ENCODE measurements at regions not wholly inside any gene's neighbourhood (a gene's known extent, or its start where the extent isn't known, plus 50 kb on each side); places are given as distances from the start of the nearest gene placed in this dataset.

DNA sequence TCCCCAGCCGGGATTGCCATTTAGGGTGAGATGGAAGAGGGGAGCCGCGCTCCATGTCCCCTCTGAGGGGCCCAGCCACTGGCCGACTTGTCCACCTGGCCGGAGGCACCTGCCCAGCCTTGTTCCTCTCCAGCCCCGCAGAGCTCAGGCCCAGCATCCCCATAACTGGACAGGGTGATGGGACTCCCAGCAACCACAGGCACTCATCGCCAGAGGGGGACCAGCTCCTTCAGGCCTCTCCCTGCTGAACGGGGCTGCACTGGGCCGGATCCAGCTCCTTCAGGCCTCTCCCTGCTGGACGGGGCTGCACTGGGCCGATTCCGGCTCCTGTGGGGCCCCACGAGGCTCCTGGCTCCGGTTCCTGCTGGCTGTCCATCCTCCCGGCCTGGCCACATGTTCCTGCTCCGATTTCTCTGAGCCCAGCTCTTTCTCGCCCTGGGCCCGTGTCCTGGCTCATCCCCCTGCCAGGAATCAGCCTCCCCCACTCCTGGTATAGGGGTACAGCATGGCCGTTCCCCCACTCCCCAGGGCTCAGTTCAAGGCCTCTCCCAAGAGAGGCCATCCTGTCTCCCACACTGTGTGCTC is 56.1 kb upstream of the ADGRA1 start:
- no peak for DNase-seq (ENCODE audit: low spot score)
- in situ Hi-C loops (cut with MboI; ENCODE audit: low sequenced_read_pairs, unreplicated experiment) = no loop called here
- TF ChIP-seq, protein P1, sequence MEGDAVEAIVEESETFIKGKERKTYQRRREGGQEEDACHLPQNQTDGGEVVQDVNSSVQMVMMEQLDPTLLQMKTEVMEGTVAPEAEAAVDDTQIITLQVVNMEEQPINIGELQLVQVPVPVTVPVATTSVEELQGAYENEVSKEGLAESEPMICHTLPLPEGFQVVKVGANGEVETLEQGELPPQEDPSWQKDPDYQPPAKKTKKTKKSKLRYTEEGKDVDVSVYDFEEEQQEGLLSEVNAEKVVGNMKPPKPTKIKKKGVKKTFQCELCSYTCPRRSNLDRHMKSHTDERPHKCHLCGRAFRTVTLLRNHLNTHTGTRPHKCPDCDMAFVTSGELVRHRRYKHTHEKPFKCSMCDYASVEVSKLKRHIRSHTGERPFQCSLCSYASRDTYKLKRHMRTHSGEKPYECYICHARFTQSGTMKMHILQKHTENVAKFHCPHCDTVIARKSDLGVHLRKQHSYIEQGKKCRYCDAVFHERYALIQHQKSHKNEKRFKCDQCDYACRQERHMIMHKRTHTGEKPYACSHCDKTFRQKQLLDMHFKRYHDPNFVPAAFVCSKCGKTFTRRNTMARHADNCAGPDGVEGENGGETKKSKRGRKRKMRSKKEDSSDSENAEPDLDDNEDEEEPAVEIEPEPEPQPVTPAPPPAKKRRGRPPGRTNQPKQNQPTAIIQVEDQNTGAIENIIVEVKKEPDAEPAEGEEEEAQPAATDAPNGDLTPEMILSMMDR (IDR thresholded peaks at IDR 0.05; ENCODE audit: borderline replicate concordance, control extremely low read depth, extremely low read depth, insufficient read depth, missing control alignments) = no peak

DNA sequence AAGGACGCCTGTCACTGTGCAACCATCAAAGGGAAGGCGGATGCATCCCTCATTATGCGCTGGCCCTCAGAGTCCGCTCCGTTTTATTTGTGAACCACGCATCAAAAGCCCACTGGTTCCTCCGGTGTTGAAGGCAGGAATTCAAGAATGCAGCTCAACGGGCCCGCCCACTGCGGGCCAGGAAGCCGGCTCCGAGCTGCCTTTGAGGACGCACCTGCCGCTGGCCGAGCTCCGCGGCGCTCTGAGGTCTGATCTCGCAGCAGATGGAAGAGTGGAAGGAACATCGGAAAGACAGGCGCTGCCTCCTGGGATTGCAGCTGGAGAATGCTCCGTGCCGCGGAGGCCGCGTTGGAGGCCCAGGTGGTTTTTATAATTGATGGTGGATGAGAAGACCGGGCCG is 56.9 kb upstream of the ADGRA1 start:
- in situ Hi-C loops (cut with MboI; ENCODE audit: low sequenced_read_pairs, unreplicated experiment) = no loop called here

DNA sequence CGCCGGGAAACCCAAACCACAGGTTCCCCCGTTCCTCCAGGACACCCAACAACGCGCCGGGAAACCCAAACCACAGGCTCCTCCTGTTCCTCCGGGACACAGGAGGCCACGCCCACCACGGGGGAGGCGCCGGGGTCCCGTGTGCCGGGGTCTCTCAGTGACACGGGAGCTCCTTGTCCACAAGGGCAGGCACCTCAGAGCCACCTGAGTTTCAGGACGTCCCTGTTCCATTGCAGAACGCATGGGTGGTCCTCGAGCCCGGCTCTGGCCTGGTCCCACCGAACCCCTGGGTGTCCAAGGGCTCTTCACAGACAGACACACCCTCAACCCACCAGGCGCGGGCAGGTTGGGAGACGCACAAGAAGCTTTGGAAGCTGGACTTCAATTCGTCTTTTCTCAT is 57.6 kb upstream of the ADGRA1 start:
- TF ChIP-seq, protein P1 (IDR thresholded peaks at IDR 0.05; ENCODE audit: borderline replicate concordance, control extremely low read depth, extremely low read depth, insufficient read depth, missing control alignments) = no peak
- in situ Hi-C loops (cut with MboI; ENCODE audit: low sequenced_read_pairs, unreplicated experiment) = no loop called here
- DNase-seq (ENCODE audit: low spot score) = no peak

More for the DNA sequence above, 56.9 kb upstream of the ADGRA1 start:
- TF ChIP-seq, protein P1 (IDR thresholded peaks at IDR 0.05; ENCODE audit: borderline replicate concordance, control extremely low read depth, extremely low read depth, insufficient read depth, missing control alignments) = no peak
- no peak for DNase-seq (ENCODE audit: low spot score)

DNA sequence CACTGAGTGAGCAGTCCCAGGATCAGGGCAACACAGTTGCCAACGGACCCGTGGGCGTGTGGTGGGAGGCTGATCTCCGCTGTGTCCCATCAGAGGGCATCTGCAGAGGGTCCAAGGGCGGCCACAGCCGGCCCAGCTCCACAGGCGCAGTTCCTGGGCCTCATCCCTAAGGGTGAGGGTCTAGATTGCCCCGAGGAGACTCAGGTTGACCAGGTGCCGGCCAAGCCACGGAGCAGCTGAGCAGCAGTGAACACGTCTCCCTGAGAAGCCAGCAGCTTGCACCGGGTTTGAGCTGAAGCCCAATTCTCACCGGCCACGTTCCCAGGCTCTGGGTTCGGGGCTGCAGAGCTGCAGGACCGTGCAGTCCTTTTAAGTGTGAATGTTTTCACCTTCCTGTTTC is 58.8 kb upstream of the ADGRA1 start:
- in situ Hi-C loops (cut with MboI; ENCODE audit: low sequenced_read_pairs, unreplicated experiment) = no loop called here

DNA sequence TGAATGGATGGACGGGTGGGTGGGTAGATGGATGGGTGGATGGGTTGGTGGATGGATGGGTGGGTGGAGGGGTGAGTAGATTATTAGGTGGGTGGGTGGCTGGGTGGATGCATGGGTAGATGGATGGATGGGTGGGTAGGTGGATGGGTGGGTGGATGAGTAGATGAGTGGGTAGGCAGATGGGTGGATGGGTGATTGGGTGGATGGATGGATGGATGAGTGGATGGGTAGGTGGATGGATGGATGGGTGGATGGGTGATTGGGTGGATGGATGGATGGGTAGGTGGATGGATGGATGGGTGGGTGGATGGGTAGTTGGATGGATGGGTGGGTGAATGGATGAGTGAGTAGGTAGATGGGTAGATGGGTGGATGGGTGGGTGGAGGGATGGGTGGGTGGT is 59.6 kb upstream of the ADGRA1 start:
- no peak for DNase-seq (ENCODE audit: low spot score)
- in situ Hi-C loops (cut with MboI; ENCODE audit: low sequenced_read_pairs, unreplicated experiment) = no loop called here
- TF ChIP-seq, protein P1 (IDR thresholded peaks at IDR 0.05; ENCODE audit: borderline replicate concordance, control extremely low read depth, extremely low read depth, insufficient read depth, missing control alignments) = no peak

More for the DNA sequence above, 58.8 kb upstream of the ADGRA1 start:
- no peak for DNase-seq (ENCODE audit: low spot score)
- TF ChIP-seq, protein P1 (IDR thresholded peaks at IDR 0.05; ENCODE audit: borderline replicate concordance, control extremely low read depth, extremely low read depth, insufficient read depth, missing control alignments) = no peak

DNA sequence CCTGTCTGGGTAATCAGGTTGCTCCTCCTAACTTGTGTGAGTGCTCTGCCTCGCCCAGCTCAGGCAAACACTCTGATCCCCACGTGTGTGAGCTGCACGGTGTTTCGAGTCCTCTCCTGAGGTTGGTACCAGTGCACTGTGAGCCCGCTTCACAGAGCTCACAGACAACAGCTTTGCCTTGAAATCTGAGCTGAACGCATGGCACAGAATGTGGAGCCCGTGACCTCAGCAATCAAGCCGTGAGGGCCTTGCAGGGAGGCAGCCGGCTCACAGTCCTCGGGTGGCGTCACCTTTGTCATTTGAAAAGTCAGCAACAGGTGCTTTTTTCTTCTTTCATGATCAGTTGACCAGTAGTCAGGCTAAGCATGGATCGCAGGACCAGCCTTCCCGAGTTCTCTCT is 60.2 kb upstream of the ADGRA1 start:
- in situ Hi-C loops (cut with MboI; ENCODE audit: low sequenced_read_pairs, unreplicated experiment) = no loop called here
- TF ChIP-seq, protein P1 (IDR thresholded peaks at IDR 0.05; ENCODE audit: borderline replicate concordance, control extremely low read depth, extremely low read depth, insufficient read depth, missing control alignments) = no peak
- DNase-seq (ENCODE audit: low spot score) = no peak
